ENCODE measurements at regions not wholly inside any gene's neighbourhood (a gene's known extent, or its start where the extent isn't known, plus 50 kb on each side); places are given as distances from the start of the nearest gene placed in this dataset.
A peak's percentile ranks its signal among the peaks of the same experiment; 100 is the strongest.

- H2AFZ ChIP-seq (ENCODE audit: low read length), result no peak overlapping the region
- no peak overlapping the region for H2BK15ac ChIP-seq (ENCODE audit: low read length)
- no peak overlapping the region for H3K56ac ChIP-seq (replicated peaks; ENCODE audit: insufficient read length, low read depth, low read length)
- H2BK20ac ChIP-seq (ENCODE audit: low read length), result no peak overlapping the region
- no peak overlapping the region for H3K4me3 ChIP-seq (ENCODE audit: extremely low read depth in 1 of 4, insufficient read depth in 2 of 4, low read depth in 3 of 4, low read length in 4 of 4)
- no peak overlapping the region for H3K4me2 ChIP-seq (ENCODE audit: insufficient read depth in 1 of 2, low read depth in 2 of 2, low read length in 2 of 2)
- no peak for DNase-seq (ENCODE audit: low read depth in 1 of 2, low spot score in 2 of 2)
- POLR2A ChIA-PET (ENCODE audit: partially characterized antibody), result interaction anchor here (0.8 to 1.6 kb wide), 3 partner anchors 12 to 123 kb away, joined by 3 read pairs; no protein-coding TSS in a partner anchor
- H3K14ac ChIP-seq (ENCODE audit: insufficient read length), result no peak overlapping the region
- H4K91ac ChIP-seq (replicated peaks; ENCODE audit: insufficient read length, low read length), result no peak overlapping the region
- H4K20me1 ChIP-seq (replicated peaks in 1 of 2; ENCODE audit: control insufficient read depth in 1 of 2, insufficient read depth in 2 of 2, low read length in 2 of 2), result no peaks in the 10 kb centered on the region
- no peak overlapping the region for H3K23ac ChIP-seq (ENCODE audit: insufficient read length)
- H3K4me1 ChIP-seq (replicated peaks in 1 of 4; ENCODE audit: control insufficient read depth in 3 of 4, insufficient read depth in 4 of 4, low read length in 3 of 4), result 0 out of 7 replicates have a peak, but pooled peaks cover 0 to 1% (median 0%) of the 10 kb centered on the region in 4 experiments
- H2BK120ac ChIP-seq (replicated peaks; ENCODE audit: low read depth, low read length), result no peak overlapping the region
- H3K18ac ChIP-seq (ENCODE audit: extremely low read depth, low read length), result no peak overlapping the region
- H4K5ac ChIP-seq (ENCODE audit: insufficient read length, low read depth, low read length), result no peak overlapping the region
- no peaks in the 10 kb centered on the region for H3K79me2 ChIP-seq (ENCODE audit: control insufficient read depth in 1 of 2, insufficient read depth in 2 of 2, low read length in 2 of 2)
- no peak overlapping the region for H3K27ac ChIP-seq (ENCODE audit: low read depth, low read length)
- no peak overlapping the region for H2AK5ac ChIP-seq (ENCODE audit: low read depth, low read length)
- no peaks in the 10 kb centered on the region for H3K79me1 ChIP-seq (ENCODE audit: low read depth, low read length)
- no peaks in the 10 kb centered on the region; a peak in 1 of 7 replicates for H3K27me3 ChIP-seq (replicated peaks in 1 of 4; ENCODE audit: control insufficient read depth in 3 of 4, extremely low read depth in 1 of 4, insufficient read depth in 3 of 4, low read length in 3 of 4)
- no peak overlapping the region for H4K8ac ChIP-seq (ENCODE audit: extremely low read depth, insufficient read depth, low read length)
- no peak overlapping the region for H3K9ac ChIP-seq (replicated peaks in 1 of 4; ENCODE audit: extremely low read depth in 1 of 4, low read depth in 3 of 4, low read length in 3 of 4)
- H2BK5ac ChIP-seq (ENCODE audit: low read depth, low read length), result no peak overlapping the region
- CTCF ChIA-PET (ENCODE audit: partially characterized antibody), result interaction anchor here (0.6 to 1.1 kb wide), 3 partner anchors 11 to 309 kb away, joined by 3 to 5 read pairs (median 3); no protein-coding TSS in a partner anchor
- H3K36me3 ChIP-seq (ENCODE audit: control insufficient read depth in 2 of 4, insufficient read depth in 4 of 4, low read length in 3 of 4), result no peaks in the 10 kb centered on the region; a peak in 1 of 8 replicates
- no peak for FAIRE-seq
- no peak overlapping the region for H3K4ac ChIP-seq (replicated peaks; ENCODE audit: insufficient read length, low read depth, low read length)
- peak; percentile 53; the same call in 1 of the 2 replicates for TF ChIP-seq SRF (IDR thresholded peaks at IDR 0.05; ENCODE audit: low read depth, low read length)
- no peak for TF ChIP-seq POU5F1 (IDR thresholded peaks at IDR 0.05; ENCODE audit: low read depth, low read length)
- H2BK12ac ChIP-seq (ENCODE audit: low read depth, low read length), result no peak overlapping the region
- no peaks in the 10 kb centered on the region for H3K9me3 ChIP-seq (ENCODE audit: insufficient read depth in 2 of 2, low read depth in 1 of 2, low read length in 1 of 2)
- no peaks in the 10 kb centered on the region for H3K23me2 ChIP-seq (ENCODE audit: low read depth, low read length)
These were observed 126.3 kb upstream of the HEY2 start for GRCh38 chr6:125623085-125623484.

Measured in H1 (cell line).